DOHH2 (cell line): ENCODE measurements at regions not wholly inside any gene's neighbourhood (a gene's known extent, or its start where the extent isn't known, plus 50 kb on each side); places are given as distances from the start of the nearest gene placed in this dataset.

Source experiments
- H3F3A ChIP-seq: fragments of 200-600 bp; sonication (generic), shearing (Covaris generic); 2 replicates; pipeline ENCODE4 v1.6.0; 2016; ENCODE audit warnings: antibody characterized with exemption, mild to moderate bottlenecking; ENCODE audit not compliant: control insufficient read depth, insufficient read depth
- H3K27ac ChIP-seq: fragments of 200-600 bp; sonication (generic); 2 replicates; pipeline ENCODE4 v1.5.1; 2014; ENCODE audit warnings: low read depth, mild to moderate bottlenecking, low read length, moderate library complexity
- H3K27me3 ChIP-seq: fragments of 200-600 bp; sonication (generic); 2 replicates; pipeline ENCODE4 v1.6.1; 2014; ENCODE audit warnings: mild to moderate bottlenecking, low read length, mixed read lengths; ENCODE audit not compliant: control insufficient read depth
- H3K36me3 ChIP-seq: fragments of 200-600 bp; sonication (generic); 2 replicates; pipeline ENCODE4 v1.6.1; 2014; ENCODE audit warnings: mild to moderate bottlenecking, low read length, moderate library complexity, mixed read lengths; ENCODE audit not compliant: control insufficient read depth
- H3K4me1 ChIP-seq: fragments of 200-600 bp; sonication (generic); 2 replicates; pipeline ENCODE4 v1.6.1; 2014; ENCODE audit warnings: mild to moderate bottlenecking, low read length, mixed read lengths; ENCODE audit not compliant: control insufficient read depth
- H3K4me2 ChIP-seq: fragments of 200-600 bp; sonication (generic); 2 replicates; pipeline ENCODE4 v1.6.0; 2014; ENCODE audit warnings: mild to moderate bottlenecking, low read length, moderate library complexity
- H3K4me3 ChIP-seq: fragments of 200-600 bp; sonication (generic); 2 replicates; pipeline ENCODE4 v1.5.1; 2014; ENCODE audit warnings: mild to moderate bottlenecking, low read length, mixed read lengths
- H3K79me2 ChIP-seq: fragments of 200-600 bp; sonication (generic); 2 replicates; pipeline ENCODE4 v1.6.1; 2014; ENCODE audit warnings: mild to moderate bottlenecking, low read length, mixed read lengths; ENCODE audit not compliant: control insufficient read depth
- H3K9me2 ChIP-seq: fragments of 200-600 bp; sonication (generic); replicated peaks from 2 replicates; pipeline ENCODE4 v1.6.1; 2014; ENCODE audit warnings: mild to moderate bottlenecking, low read length, mixed read lengths; ENCODE audit not compliant: control insufficient read depth
- H3K9me3 ChIP-seq: fragments of 200-600 bp; sonication (generic); 2 replicates; pipeline ENCODE4 v1.6.1; 2014; ENCODE audit warnings: antibody characterized with exemption, low read length, mixed read lengths; ENCODE audit not compliant: control insufficient read depth, insufficient read depth
- H4K20me1 ChIP-seq: fragments of 200-600 bp; sonication (generic); 2 replicates; pipeline ENCODE4 v1.6.0; 2014; ENCODE audit warnings: low read depth, mild to moderate bottlenecking, antibody characterized with exemption, low read length, moderate library complexity; ENCODE audit not compliant: control insufficient read depth, insufficient read depth
- CTCF ChIP-seq: fragments of 200-600 bp; sonication (generic); IDR thresholded peaks from one replicate; pipeline ENCODE4 v1.5.1; 2014; ENCODE audit warnings: antibody characterized with exemption, mild to moderate bottlenecking, low read depth, low read length; ENCODE audit not compliant: poor library complexity, severe bottlenecking
- EZH2phosphoT487 ChIP-seq: fragments of 200-600 bp; sonication (generic); IDR thresholded peaks from 2 replicates; pipeline ENCODE4 v1.6.1; 2017; ENCODE audit warnings: borderline replicate concordance, mild to moderate bottlenecking, antibody characterized with exemption, low read length, moderate library complexity, mixed read lengths

GRCh38 chr2:121043061-121043826 is 241.8 kb downstream of the TFCP2L1 start:
- Histone ChIP-seq H3K27ac (no peak overlapping the region), H3K4me2 (no peak overlapping the region), H3K36me3 (no peaks in the 10 kb centered on the region), H3K9me3 (no peaks in the 10 kb centered on the region), H3K4me3 (no peak overlapping the region), H3K27me3 (no peaks in the 10 kb centered on the region), H3K79me2 (no peaks in the 10 kb centered on the region), H4K20me1 (no peaks in the 10 kb centered on the region), H3K4me1 (no peaks in the 10 kb centered on the region), H3F3A (no peaks in the 10 kb centered on the region), H3K9me2 (no peaks in the 10 kb centered on the region)
- TF ChIP-seq EZH2phosphoT487 (no peak), CTCF (no peak)

DNA sequence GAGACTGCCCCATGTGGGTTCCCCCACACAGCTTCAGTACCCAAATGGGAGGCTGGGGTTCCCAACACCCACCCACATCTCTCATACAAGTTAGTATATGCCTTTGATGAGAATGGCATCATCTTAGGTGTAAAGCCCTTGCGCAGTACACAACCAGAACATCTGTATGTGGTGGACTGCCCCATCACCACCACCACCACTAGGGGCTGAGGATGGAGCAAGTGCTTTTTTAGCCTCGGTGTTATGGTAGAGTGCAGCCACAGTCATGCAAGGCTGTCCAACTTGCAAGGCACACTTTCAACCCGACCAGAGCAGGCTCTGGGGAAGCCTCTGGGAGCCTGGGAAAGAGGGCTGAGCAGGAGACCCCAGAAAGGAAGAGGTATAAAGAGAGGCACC is 241.2 kb downstream of the TFCP2L1 start:
- H3K4me3 ChIP-seq = no peak overlapping the region
- H3K27ac ChIP-seq = no peak overlapping the region
- no peaks in the 10 kb centered on the region for H3K9me3 ChIP-seq
- no peaks in the 10 kb centered on the region for H3K27me3 ChIP-seq
- H3K9me2 ChIP-seq = no peaks in the 10 kb centered on the region
- H3K4me1 ChIP-seq = no peaks in the 10 kb centered on the region
- no peaks in the 10 kb centered on the region for H3K36me3 ChIP-seq
- no peak overlapping the region for H3K4me2 ChIP-seq
- no peaks in the 10 kb centered on the region for H3F3A ChIP-seq
- no peaks in the 10 kb centered on the region for H3K79me2 ChIP-seq
- TF ChIP-seq CTCF (no peak), EZH2phosphoT487 (no peak)
- no peaks in the 10 kb centered on the region for H4K20me1 ChIP-seq

DNA sequence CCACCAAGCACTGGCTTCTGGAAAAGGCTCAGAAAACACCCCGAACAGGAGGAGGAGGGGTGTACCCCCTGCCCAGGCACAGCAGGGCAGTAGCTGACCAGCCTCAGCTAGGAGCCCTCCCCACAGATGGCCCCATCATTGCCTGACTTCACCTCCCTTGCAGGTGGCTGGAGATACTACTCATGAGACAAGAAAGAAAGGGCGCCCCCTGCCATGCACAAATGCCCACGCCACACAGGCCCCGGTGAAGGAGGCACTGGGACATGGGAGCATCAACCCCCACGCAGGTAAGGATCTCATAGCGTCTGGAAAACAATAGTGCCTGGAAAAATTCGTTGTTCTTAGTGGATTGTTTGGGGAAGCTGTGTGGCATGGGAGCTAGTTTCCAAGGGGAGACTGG is 240.6 kb downstream of the TFCP2L1 start:
- Histone ChIP-seq H4K20me1 (no peaks in the 10 kb centered on the region), H3K36me3 (no peaks in the 10 kb centered on the region)

More for the DNA sequence above, 240.6 kb downstream of the TFCP2L1 start:
- no peaks in the 10 kb centered on the region for H3K79me2 ChIP-seq
- no peaks in the 10 kb centered on the region for H3F3A ChIP-seq
- H3K9me3 ChIP-seq = no peaks in the 10 kb centered on the region
- TF ChIP-seq EZH2phosphoT487 (no peak), CTCF (peak; percentile 43)
- no peak overlapping the region for H3K27ac ChIP-seq
- no peak overlapping the region for H3K4me2 ChIP-seq
- H3K4me1 ChIP-seq = no peaks in the 10 kb centered on the region
- H3K4me3 ChIP-seq = no peak overlapping the region
- no peaks in the 10 kb centered on the region for H3K9me2 ChIP-seq
- no peaks in the 10 kb centered on the region for H3K27me3 ChIP-seq
